HCT116 (cell line): ENCODE measurements at regions not wholly inside any gene's neighbourhood (a gene's known extent, or its start where the extent isn't known, plus 50 kb on each side); places are given as distances from the start of the nearest gene placed in this dataset.

Experiments used
- ELF1 ChIP-seq: IDR thresholded peaks from 2 replicates; pipeline ENCODE4 v1.6.1; 2012; ENCODE audit warnings: low read depth, borderline replicate concordance
- EZH2 ChIP-seq: fragments of 200-600 bp; sonication (generic); IDR thresholded peaks from 2 replicates; pipeline ENCODE4 v1.6.1; 2017; ENCODE audit warnings: antibody characterized with exemption, mixed run types
- EZH2phosphoT487 ChIP-seq: fragments of 200-600 bp; IDR thresholded peaks from 2 replicates; pipeline ENCODE4 v1.6.1; 2018; ENCODE audit warnings: antibody characterized with exemption, borderline replicate concordance
- POLR2A ChIP-seq: IDR thresholded peaks from 2 replicates; pipeline ENCODE4 v1.7.0; 2011; ENCODE audit warnings: borderline replicate concordance; ENCODE audit not compliant: insufficient read depth, insufficient read length; ENCODE audit errors: extremely low read depth
- RAD21 ChIP-seq: IDR thresholded peaks from 2 replicates; pipeline ENCODE4 v1.6.1; 2012; ENCODE audit warnings: low read depth, mild to moderate bottlenecking
- SRF ChIP-seq: IDR thresholded peaks from 2 replicates; pipeline ENCODE4 v1.6.1; 2012; ENCODE audit warnings: low read depth
- TF ChIP-seq, protein P1 (sequence below), 3 experiments: fragments of 200-600 bp in 1 of 3; sonication (generic) in 1 of 3; IDR thresholded peaks in 2 of 3; conservative IDR thresholded peaks in 1 of 3; 2 replicates each; pipeline ENCODE4 v1.5.1; 2012 to 2017; ENCODE audit warnings: low read depth in 2 of 3, low read length in 2 of 3, antibody characterized with exemption in 1 of 3, borderline replicate concordance in 1 of 3, control low read depth in 1 of 3, mild to moderate bottlenecking in 1 of 3, mixed read lengths in 1 of 3, mixed run types in 1 of 3, moderate library complexity in 1 of 3; ENCODE audit not compliant: insufficient read depth in 1 of 3
- TF ChIP-seq, protein P2 (sequence below): IDR thresholded peaks from 2 replicates; pipeline ENCODE4 v1.6.1; 2012
- TF ChIP-seq, protein P3 (sequence below): IDR thresholded peaks from 2 replicates; pipeline ENCODE4 v1.6.1; 2011; ENCODE audit warnings: mild to moderate bottlenecking, low read length, moderate library complexity; ENCODE audit not compliant: insufficient replicate concordance; ENCODE audit errors: extremely low read depth
- TF ChIP-seq, protein P4 (sequence below): IDR thresholded peaks from 2 replicates; pipeline ENCODE4 v1.6.1; 2012; ENCODE audit warnings: low read depth
- TF ChIP-seq, protein P5 (sequence below): IDR thresholded peaks from 2 replicates; pipeline ENCODE4 v1.6.1; 2012

DNA sequence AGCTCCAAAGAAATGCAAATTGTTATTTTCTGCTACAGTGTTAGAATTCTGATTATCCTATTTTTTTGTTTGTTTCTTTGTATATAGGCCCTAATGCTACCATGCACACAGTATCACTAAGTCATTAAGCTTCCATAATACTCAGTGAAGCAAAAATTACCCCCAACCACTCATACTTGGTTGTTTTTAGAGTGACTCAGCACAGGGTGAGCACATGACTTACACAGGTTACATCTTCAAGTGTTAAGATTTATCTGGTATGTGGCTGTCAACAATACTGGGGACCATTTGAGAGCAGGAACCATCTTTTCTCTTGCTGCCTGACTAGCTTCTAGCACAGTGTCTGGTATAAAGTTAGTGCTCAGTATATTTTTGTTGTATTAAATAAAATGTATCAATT lies 255.8 kb upstream of the SLC24A2 start:
- TF ChIP-seq, protein P1, sequence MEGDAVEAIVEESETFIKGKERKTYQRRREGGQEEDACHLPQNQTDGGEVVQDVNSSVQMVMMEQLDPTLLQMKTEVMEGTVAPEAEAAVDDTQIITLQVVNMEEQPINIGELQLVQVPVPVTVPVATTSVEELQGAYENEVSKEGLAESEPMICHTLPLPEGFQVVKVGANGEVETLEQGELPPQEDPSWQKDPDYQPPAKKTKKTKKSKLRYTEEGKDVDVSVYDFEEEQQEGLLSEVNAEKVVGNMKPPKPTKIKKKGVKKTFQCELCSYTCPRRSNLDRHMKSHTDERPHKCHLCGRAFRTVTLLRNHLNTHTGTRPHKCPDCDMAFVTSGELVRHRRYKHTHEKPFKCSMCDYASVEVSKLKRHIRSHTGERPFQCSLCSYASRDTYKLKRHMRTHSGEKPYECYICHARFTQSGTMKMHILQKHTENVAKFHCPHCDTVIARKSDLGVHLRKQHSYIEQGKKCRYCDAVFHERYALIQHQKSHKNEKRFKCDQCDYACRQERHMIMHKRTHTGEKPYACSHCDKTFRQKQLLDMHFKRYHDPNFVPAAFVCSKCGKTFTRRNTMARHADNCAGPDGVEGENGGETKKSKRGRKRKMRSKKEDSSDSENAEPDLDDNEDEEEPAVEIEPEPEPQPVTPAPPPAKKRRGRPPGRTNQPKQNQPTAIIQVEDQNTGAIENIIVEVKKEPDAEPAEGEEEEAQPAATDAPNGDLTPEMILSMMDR (IDR thresholded peaks at IDR 0.05 in 2 of 3, conservative IDR thresholded peaks at IDR 0.05 in 1 of 3; ENCODE audit: borderline replicate concordance in 1 of 3, insufficient read depth in 1 of 3, low read depth in 2 of 3, low read length in 2 of 3): no peak
- TF ChIP-seq POLR2A (no peak), RAD21 (no peak), EZH2phosphoT487 (no peak), SRF (no peak), ELF1 (no peak), EZH2 (no peak)
- TF ChIP-seq, protein P2, sequence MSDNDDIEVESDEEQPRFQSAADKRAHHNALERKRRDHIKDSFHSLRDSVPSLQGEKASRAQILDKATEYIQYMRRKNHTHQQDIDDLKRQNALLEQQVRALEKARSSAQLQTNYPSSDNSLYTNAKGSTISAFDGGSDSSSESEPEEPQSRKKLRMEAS: no peak
- TF ChIP-seq, protein P3, sequence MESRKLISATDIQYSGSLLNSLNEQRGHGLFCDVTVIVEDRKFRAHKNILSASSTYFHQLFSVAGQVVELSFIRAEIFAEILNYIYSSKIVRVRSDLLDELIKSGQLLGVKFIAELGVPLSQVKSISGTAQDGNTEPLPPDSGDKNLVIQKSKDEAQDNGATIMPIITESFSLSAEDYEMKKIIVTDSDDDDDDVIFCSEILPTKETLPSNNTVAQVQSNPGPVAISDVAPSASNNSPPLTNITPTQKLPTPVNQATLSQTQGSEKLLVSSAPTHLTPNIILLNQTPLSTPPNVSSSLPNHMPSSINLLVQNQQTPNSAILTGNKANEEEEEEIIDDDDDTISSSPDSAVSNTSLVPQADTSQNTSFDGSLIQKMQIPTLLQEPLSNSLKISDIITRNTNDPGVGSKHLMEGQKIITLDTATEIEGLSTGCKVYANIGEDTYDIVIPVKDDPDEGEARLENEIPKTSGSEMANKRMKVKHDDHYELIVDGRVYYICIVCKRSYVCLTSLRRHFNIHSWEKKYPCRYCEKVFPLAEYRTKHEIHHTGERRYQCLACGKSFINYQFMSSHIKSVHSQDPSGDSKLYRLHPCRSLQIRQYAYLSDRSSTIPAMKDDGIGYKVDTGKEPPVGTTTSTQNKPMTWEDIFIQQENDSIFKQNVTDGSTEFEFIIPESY: no peak
- TF ChIP-seq, protein P4, sequence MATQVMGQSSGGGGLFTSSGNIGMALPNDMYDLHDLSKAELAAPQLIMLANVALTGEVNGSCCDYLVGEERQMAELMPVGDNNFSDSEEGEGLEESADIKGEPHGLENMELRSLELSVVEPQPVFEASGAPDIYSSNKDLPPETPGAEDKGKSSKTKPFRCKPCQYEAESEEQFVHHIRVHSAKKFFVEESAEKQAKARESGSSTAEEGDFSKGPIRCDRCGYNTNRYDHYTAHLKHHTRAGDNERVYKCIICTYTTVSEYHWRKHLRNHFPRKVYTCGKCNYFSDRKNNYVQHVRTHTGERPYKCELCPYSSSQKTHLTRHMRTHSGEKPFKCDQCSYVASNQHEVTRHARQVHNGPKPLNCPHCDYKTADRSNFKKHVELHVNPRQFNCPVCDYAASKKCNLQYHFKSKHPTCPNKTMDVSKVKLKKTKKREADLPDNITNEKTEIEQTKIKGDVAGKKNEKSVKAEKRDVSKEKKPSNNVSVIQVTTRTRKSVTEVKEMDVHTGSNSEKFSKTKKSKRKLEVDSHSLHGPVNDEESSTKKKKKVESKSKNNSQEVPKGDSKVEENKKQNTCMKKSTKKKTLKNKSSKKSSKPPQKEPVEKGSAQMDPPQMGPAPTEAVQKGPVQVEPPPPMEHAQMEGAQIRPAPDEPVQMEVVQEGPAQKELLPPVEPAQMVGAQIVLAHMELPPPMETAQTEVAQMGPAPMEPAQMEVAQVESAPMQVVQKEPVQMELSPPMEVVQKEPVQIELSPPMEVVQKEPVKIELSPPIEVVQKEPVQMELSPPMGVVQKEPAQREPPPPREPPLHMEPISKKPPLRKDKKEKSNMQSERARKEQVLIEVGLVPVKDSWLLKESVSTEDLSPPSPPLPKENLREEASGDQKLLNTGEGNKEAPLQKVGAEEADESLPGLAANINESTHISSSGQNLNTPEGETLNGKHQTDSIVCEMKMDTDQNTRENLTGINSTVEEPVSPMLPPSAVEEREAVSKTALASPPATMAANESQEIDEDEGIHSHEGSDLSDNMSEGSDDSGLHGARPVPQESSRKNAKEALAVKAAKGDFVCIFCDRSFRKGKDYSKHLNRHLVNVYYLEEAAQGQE: no peak
- TF ChIP-seq, protein P5, sequence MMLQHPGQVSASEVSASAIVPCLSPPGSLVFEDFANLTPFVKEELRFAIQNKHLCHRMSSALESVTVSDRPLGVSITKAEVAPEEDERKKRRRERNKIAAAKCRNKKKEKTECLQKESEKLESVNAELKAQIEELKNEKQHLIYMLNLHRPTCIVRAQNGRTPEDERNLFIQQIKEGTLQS: no peak
